CD14-positive monocyte (primary cell): ENCODE measurements at regions not wholly inside any gene's neighbourhood (a gene's known extent, or its start where the extent isn't known, plus 50 kb on each side); places are given as distances from the start of the nearest gene placed in this dataset.

Source experiments
- DNase-seq, 3 donors: peaks; one replicate each; pipeline ENCODE4 v3.0.0-alpha.2; 2011 to 2022
- H2AFZ ChIP-seq: 2 replicates; pipeline ENCODE4 v1.6.0; 2012; ENCODE audit warnings: mild to moderate bottlenecking, low read depth, low read length, inconsistent platforms; ENCODE audit not compliant: insufficient read depth, poor library complexity, severe bottlenecking
- H3K27ac ChIP-seq, 2 donors: 1 replicate in 1 of 2; 2 replicates in 1 of 2; pipeline ENCODE4 v1.5.1; 2012 to 2013; ENCODE audit warnings: low read length in 2 of 2, control low read depth in 1 of 2, inconsistent platforms in 1 of 2, low read depth in 1 of 2, mild to moderate bottlenecking in 1 of 2
- H3K27me3 ChIP-seq, 2 donors: one replicate each; pipeline versions ENCODE4 v1.6.0 to v1.6.1; 2011 to 2013; ENCODE audit warnings: low read length in 2 of 2; ENCODE audit not compliant: control insufficient read depth in 2 of 2, insufficient read depth in 2 of 2
- H3K36me3 ChIP-seq, 2 donors: replicated peaks in 1 of 2; 1 replicate in 1 of 2; 2 replicates in 1 of 2; pipeline versions ENCODE4 v1.5.1 to v1.6.1; 2012 to 2013; ENCODE audit warnings: low read length in 2 of 2, control low read depth in 1 of 2, inconsistent platforms in 1 of 2, mild to moderate bottlenecking in 1 of 2; ENCODE audit not compliant: insufficient read depth in 2 of 2, control insufficient read depth in 1 of 2
- H3K4me1 ChIP-seq, 2 donors: 1 replicate in 1 of 2; 2 replicates in 1 of 2; pipeline versions ENCODE4 v1.5.1 to v1.6.1; 2012 to 2013; ENCODE audit warnings: low read length in 2 of 2, control low read depth in 1 of 2, inconsistent platforms in 1 of 2, mild to moderate bottlenecking in 1 of 2, moderate library complexity in 1 of 2; ENCODE audit not compliant: insufficient read depth in 2 of 2, control insufficient read depth in 1 of 2
- H3K4me2 ChIP-seq: replicated peaks from 2 replicates; pipeline ENCODE3; 2012; ENCODE audit warnings: low read length, moderate library complexity, mild to moderate bottlenecking; ENCODE audit not compliant: poor library complexity, severe bottlenecking; ENCODE audit errors: extremely low read depth
- H3K4me3 ChIP-seq, 3 experiments: fragments of 200-600 bp in 1 of 3; sonication (generic) in 1 of 3; replicated peaks in 1 of 3; 1 replicate in 2 of 3; 2 replicates in 1 of 3; pipeline ENCODE4 v1.5.1; 2011 to 2013; ENCODE audit warnings: low read length in 3 of 3, mild to moderate bottlenecking in 3 of 3, control low read depth in 2 of 3, low read depth in 2 of 3, inconsistent platforms in 1 of 3, moderate library complexity in 1 of 3
- H3K79me2 ChIP-seq: 2 replicates; pipeline ENCODE4 v1.6.0; 2012; ENCODE audit warnings: mild to moderate bottlenecking, control low read depth, inconsistent platforms, low read length, moderate library complexity; ENCODE audit not compliant: insufficient read depth
- H3K9ac ChIP-seq: 2 replicates; pipeline ENCODE4 v1.6.0; 2017; ENCODE audit warnings: low read length, mild to moderate bottlenecking; ENCODE audit not compliant: insufficient read depth, poor library complexity, severe bottlenecking
- H3K9me3 ChIP-seq, 2 donors: replicated peaks in 1 of 2; 1 replicate in 1 of 2; 2 replicates in 1 of 2; pipeline versions ENCODE4 v1.5.1 to v1.6.1; 2012 to 2013; ENCODE audit warnings: low read length in 2 of 2, control low read depth in 1 of 2; ENCODE audit not compliant: control insufficient read depth in 1 of 2, insufficient read depth in 1 of 2
- H4K20me1 ChIP-seq: 2 replicates; pipeline ENCODE4 v1.6.0; 2012; ENCODE audit warnings: mild to moderate bottlenecking, low read length, control low read depth, moderate library complexity; ENCODE audit not compliant: insufficient read depth
- H3K27ac Mint-ChIP-seq, 7 donors: one replicate each; pipeline ENCODE4 v1.8.0; 2020; ENCODE audit warnings: mild to moderate bottlenecking in 7 of 7, mixed read lengths in 7 of 7, moderate library complexity in 6 of 7, inconsistent platforms in 2 of 7
- H3K27me3 Mint-ChIP-seq, 3 donors: one replicate each; pipeline ENCODE4 v1.8.0; 2021 to 2022; ENCODE audit warnings: low read depth in 3 of 3, mild to moderate bottlenecking in 3 of 3, mixed read lengths in 3 of 3, moderate library complexity in 3 of 3, inconsistent platforms in 1 of 3
- H3K36me3 Mint-ChIP-seq, 2 donors: one replicate each; pipeline ENCODE4 v1.8.0; 2020; ENCODE audit warnings: mixed read lengths in 2 of 2, inconsistent platforms in 1 of 2, mild to moderate bottlenecking in 1 of 2
- H3K4me1 Mint-ChIP-seq: one replicate; pipeline ENCODE4 v1.8.0; 2020; ENCODE audit warnings: mild to moderate bottlenecking, mixed read lengths
- H3K4me3 Mint-ChIP-seq, 2 donors: one replicate each; pipeline ENCODE4 v1.8.0; 2020; ENCODE audit warnings: mild to moderate bottlenecking in 2 of 2, mixed read lengths in 2 of 2, moderate library complexity in 1 of 2
- H3K9me3 Mint-ChIP-seq, 7 donors: one replicate each; pipeline ENCODE4 v1.8.0; 2020 to 2022; ENCODE audit warnings: mixed read lengths in 7 of 7, mild to moderate bottlenecking in 6 of 7, moderate library complexity in 6 of 7, inconsistent platforms in 2 of 7
- WGBS: methylation state at CpG from one replicate; pipeline ENCODE4 v1.1.5; 2013; ENCODE audit warnings: missing lambda C conversion rate; ENCODE audit not compliant: insufficient coverage; 5-methylcytosine and 5-hydroxymethylcytosine counted together
- intact Hi-C, 2 donors: fragments of 100-400 bp; cut with micrococcal nuclease; formaldehyde crosslinking; loops; one replicate each; pipeline versions ENCODE4 v1.15.0 to v1.15.1; 2023
- TF ChIP-seq, protein P1 (sequence below): fragments of 200-600 bp; IDR thresholded peaks from one replicate; pipeline ENCODE4 v1.8.0; 2022; ENCODE audit warnings: antibody characterized with exemption, mild to moderate bottlenecking

DNA sequence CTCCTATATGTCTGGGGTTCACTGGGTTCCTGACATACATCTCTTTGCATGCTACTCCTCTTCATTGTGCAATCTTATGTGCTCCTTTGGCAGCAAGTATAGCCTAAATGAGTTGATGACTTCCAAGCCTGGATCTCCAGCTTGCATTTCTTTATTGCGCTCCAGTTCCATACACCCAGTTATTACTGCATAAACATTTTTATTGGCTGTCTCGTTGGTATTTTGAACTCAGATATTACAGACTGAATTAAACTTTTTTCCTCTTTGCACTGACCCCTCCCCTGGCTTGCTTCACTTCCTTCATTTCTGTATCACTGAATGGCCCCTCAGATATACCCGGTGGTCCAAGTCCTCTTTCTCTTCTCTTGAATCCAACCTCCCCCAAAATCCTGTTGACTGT lies 219.2 kb downstream of the MC4R start:
- no peak for DNase-seq
- no peak overlapping the region for H3K4me3 Mint-ChIP-seq
- no peaks in the 10 kb centered on the region for H3K27me3 Mint-ChIP-seq
- Histone ChIP-seq H3K4me3 (no peak overlapping the region), H3K27ac (no peak overlapping the region), H3K79me2 (no peaks in the 10 kb centered on the region), H2AFZ (no peak overlapping the region), H3K9ac (no peak overlapping the region), H3K27me3 (no peaks in the 10 kb centered on the region), H3K4me2 (no peak overlapping the region), H3K9me3 (no peaks in the 10 kb centered on the region), H3K36me3 (no peaks in the 10 kb centered on the region), H3K4me1 (no peaks in the 10 kb centered on the region), H4K20me1 (no peaks in the 10 kb centered on the region)
- no peaks in the 10 kb centered on the region for H3K4me1 Mint-ChIP-seq
- intact Hi-C loops = no loop called here
- no peaks in the 10 kb centered on the region for H3K9me3 Mint-ChIP-seq
- no peaks in the 10 kb centered on the region for H3K36me3 Mint-ChIP-seq
- TF ChIP-seq, protein P1, sequence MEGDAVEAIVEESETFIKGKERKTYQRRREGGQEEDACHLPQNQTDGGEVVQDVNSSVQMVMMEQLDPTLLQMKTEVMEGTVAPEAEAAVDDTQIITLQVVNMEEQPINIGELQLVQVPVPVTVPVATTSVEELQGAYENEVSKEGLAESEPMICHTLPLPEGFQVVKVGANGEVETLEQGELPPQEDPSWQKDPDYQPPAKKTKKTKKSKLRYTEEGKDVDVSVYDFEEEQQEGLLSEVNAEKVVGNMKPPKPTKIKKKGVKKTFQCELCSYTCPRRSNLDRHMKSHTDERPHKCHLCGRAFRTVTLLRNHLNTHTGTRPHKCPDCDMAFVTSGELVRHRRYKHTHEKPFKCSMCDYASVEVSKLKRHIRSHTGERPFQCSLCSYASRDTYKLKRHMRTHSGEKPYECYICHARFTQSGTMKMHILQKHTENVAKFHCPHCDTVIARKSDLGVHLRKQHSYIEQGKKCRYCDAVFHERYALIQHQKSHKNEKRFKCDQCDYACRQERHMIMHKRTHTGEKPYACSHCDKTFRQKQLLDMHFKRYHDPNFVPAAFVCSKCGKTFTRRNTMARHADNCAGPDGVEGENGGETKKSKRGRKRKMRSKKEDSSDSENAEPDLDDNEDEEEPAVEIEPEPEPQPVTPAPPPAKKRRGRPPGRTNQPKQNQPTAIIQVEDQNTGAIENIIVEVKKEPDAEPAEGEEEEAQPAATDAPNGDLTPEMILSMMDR = no peak
- H3K27ac Mint-ChIP-seq = no peak overlapping the region
- WGBS = 78% methylated on average over 3 of the region's 3 CpGs

GRCh38 chr18:60149316-60149715 lies 223.3 kb downstream of the MC4R start:
- no peak overlapping the region for H3K4me3 Mint-ChIP-seq
- TF ChIP-seq, protein P1 = no peak
- Histone ChIP-seq H3K9me3 (no peaks in the 10 kb centered on the region), H3K79me2 (no peaks in the 10 kb centered on the region), H3K27ac (no peak overlapping the region), H3K9ac (no peak overlapping the region), H4K20me1 (no peaks in the 10 kb centered on the region), H3K36me3 (no peaks in the 10 kb centered on the region), H3K4me2 (no peak overlapping the region), H3K27me3 (no peaks in the 10 kb centered on the region), H2AFZ (no peak overlapping the region), H3K4me3 (no peak overlapping the region), H3K4me1 (no peaks in the 10 kb centered on the region)
- H3K4me1 Mint-ChIP-seq = no peaks in the 10 kb centered on the region
- no peaks in the 10 kb centered on the region for H3K36me3 Mint-ChIP-seq
- H3K27me3 Mint-ChIP-seq = peaks cover 0 to 1% (median 0%) of the 10 kb centered on the region in 3 donors
- no peak overlapping the region for H3K27ac Mint-ChIP-seq
- 85% methylated on average over 5 of the region's 5 CpGs for WGBS
- H3K9me3 Mint-ChIP-seq = peaks cover 0 to 1% (median 0%) of the 10 kb centered on the region in 7 donors
- DNase-seq = no peak
- intact Hi-C loops = no loop called here
